ENCODE measurements at regions not wholly inside any gene's neighbourhood (a gene's known extent, or its start where the extent isn't known, plus 50 kb on each side); places are given as distances from the start of the nearest gene placed in this dataset.

DNA sequence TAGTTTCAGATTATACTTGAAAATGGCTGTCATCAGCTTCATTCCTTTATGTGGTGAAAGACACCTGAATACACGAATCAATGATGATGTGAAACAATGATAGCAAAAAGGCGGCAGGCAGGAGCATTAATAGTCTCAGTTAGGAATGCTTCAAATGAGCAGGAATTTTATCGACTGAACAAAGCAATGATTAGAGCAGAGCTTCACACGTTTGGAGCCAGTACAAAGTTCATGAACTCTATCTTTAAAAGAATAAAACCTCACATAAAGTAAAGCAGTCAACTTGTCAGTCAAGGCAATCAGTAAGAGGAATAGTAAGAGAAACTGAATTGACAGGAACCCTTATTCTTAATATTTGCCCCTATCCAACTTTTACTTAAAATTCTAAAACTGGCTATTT is 78.4 kb upstream of the SERTAD2 start:
- H3K14ac ChIP-seq (ENCODE audit: insufficient read depth, low read length) = no peak overlapping the region
- H3K27me3 ChIP-seq (ENCODE audit: insufficient read depth, low read length) = no peaks in the 10 kb centered on the region
- H2BK5ac ChIP-seq (ENCODE audit: insufficient read length, low read length) = no peak overlapping the region
- no peak overlapping the region for H3K56ac ChIP-seq (ENCODE audit: insufficient read length, low read depth, low read length)
- H4K20me1 ChIP-seq (ENCODE audit: control insufficient read depth, insufficient read depth, insufficient read length) = no peaks in the 10 kb centered on the region
- TF ChIP-seq, protein P1, sequence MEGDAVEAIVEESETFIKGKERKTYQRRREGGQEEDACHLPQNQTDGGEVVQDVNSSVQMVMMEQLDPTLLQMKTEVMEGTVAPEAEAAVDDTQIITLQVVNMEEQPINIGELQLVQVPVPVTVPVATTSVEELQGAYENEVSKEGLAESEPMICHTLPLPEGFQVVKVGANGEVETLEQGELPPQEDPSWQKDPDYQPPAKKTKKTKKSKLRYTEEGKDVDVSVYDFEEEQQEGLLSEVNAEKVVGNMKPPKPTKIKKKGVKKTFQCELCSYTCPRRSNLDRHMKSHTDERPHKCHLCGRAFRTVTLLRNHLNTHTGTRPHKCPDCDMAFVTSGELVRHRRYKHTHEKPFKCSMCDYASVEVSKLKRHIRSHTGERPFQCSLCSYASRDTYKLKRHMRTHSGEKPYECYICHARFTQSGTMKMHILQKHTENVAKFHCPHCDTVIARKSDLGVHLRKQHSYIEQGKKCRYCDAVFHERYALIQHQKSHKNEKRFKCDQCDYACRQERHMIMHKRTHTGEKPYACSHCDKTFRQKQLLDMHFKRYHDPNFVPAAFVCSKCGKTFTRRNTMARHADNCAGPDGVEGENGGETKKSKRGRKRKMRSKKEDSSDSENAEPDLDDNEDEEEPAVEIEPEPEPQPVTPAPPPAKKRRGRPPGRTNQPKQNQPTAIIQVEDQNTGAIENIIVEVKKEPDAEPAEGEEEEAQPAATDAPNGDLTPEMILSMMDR (conservative IDR thresholded peaks at IDR 0.05) = no peak
- H2BK15ac ChIP-seq (ENCODE audit: low read depth, low read length) = no peak overlapping the region
- no peak overlapping the region for H2AK5ac ChIP-seq (ENCODE audit: insufficient read length, low read length)
- Mint-ChIP-seq H3K4me1 (peaks cover 16 to 18% of the 10 kb centered on the region in 2 experiments), H3K27me3 (ENCODE audit: low read depth) (peaks cover 2% of the 10 kb centered on the region; the same call in 1 of the 2 replicates), H3K36me3 (ENCODE audit: insufficient read depth in 1 of 3, low read depth in 3 of 3) (no peaks in the 10 kb centered on the region), H3K27ac (no peak overlapping the region), H3K9me3 (no peaks in the 10 kb centered on the region), H3K4me3 (no peak overlapping the region)
- WGBS (ENCODE audit: extremely low coverage, insufficient read length, low lambda C conversion rate) = no CpG with 5 or more reads among the region's 4 CpGs
- no peak overlapping the region for H4K91ac ChIP-seq (ENCODE audit: insufficient read length, low read depth, low read length)
- no peak overlapping the region for H3K9ac ChIP-seq (ENCODE audit: extremely low read depth, insufficient read length, low read length)
- H2BK20ac ChIP-seq (ENCODE audit: low read depth, low read length, poor library complexity, severe bottlenecking) = no peak overlapping the region
- no peak overlapping the region for H2AFZ ChIP-seq (ENCODE audit: low read length)
- no peak overlapping the region for H3K18ac ChIP-seq (ENCODE audit: insufficient read length, low read depth, low read length)
- H3K79me2 ChIP-seq (ENCODE audit: insufficient read depth, low read length) = no peaks in the 10 kb centered on the region
- H3K79me1 ChIP-seq (ENCODE audit: insufficient read depth, low read depth, low read length, poor library complexity, severe bottlenecking) = no peaks in the 10 kb centered on the region
- H3K27ac ChIP-seq (ENCODE audit: insufficient read length, low read depth, low read length) = no peak overlapping the region
- H2BK120ac ChIP-seq (ENCODE audit: low read depth, low read length, poor library complexity, severe bottlenecking) = no peak overlapping the region
- peaks cover under 1% of the 10 kb centered on the region for H3K23me2 ChIP-seq (ENCODE audit: insufficient read length, low read depth, low read length, poor library complexity, severe bottlenecking)
- peaks cover 2% of the 10 kb centered on the region for H3K4me1 ChIP-seq (ENCODE audit: insufficient read depth, low read length)
- no peak overlapping the region for H3K23ac ChIP-seq (ENCODE audit: insufficient read length, low read depth, low read length)
- H3T11ph ChIP-seq (ENCODE audit: low read length) = no peak overlapping the region
- H3K4me2 ChIP-seq (ENCODE audit: insufficient read depth, insufficient read length, low read length) = no peak overlapping the region
- H4K8ac ChIP-seq (replicated peaks; ENCODE audit: insufficient read length, low read depth, low read length) = no peak overlapping the region
- DNase-seq = no peak
- no peak overlapping the region for H3K4ac ChIP-seq (ENCODE audit: low read depth, low read length)
- H3K9me3 ChIP-seq (ENCODE audit: control insufficient read depth, low read depth, low read length) = no peaks in the 10 kb centered on the region
- H4K5ac ChIP-seq (ENCODE audit: insufficient read length, low read depth, low read length) = no peak overlapping the region
- no peak overlapping the region for H2BK12ac ChIP-seq (ENCODE audit: insufficient read length, low read depth, low read length)

All from H9 (cell line).